ENCODE measurements at regions not wholly inside any gene's neighbourhood (a gene's known extent, or its start where the extent isn't known, plus 50 kb on each side); places are given as distances from the start of the nearest gene placed in this dataset.

DNA sequence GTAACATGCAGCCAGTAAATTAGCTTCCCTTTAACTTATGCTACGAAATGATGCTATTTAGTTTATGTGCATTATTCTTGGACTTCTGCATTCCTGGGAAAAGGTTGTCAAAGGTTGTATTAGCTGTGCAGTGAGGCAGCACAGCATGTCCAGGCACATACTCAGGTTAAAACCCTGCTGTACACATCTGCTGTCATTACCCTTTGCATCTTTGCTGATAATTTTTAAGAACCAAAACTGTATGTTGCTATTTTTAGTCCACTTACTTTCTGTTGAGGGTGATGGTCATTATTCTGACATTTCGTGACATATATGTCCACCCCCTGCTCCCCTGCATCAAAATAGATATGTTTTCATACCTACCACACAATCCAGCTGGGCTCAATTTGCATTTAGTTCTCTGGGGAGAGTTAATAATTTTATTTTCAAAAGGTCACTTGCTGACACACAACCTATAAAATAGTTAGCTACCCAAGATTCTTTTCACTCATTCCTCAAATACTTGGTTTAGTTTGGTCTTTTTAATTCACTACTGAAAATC lies 142.5 kb upstream of the SPACA1 start:
- DNase-seq = no peak

DNA sequence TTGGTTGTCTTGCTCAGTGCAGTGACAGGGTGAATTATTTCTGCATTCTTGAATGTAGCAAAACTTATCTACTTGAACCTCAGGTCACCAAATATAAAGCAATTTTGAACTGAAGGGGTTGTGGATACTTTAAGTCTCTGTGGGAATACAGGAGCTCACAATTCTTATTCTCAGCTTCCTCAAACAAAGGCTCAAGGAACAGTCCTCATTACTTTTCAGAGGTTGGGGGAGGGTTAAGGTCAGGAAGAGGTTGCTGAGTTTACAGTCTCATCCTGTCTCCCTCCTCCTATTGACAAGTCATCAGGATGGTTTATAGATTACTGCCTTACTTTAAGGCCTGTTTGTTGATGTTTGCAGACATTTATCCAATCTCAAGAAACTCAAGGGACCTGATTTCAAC lies 143.6 kb upstream of the SPACA1 start:
- peak; percentile 35 for DNase-seq

DNA sequence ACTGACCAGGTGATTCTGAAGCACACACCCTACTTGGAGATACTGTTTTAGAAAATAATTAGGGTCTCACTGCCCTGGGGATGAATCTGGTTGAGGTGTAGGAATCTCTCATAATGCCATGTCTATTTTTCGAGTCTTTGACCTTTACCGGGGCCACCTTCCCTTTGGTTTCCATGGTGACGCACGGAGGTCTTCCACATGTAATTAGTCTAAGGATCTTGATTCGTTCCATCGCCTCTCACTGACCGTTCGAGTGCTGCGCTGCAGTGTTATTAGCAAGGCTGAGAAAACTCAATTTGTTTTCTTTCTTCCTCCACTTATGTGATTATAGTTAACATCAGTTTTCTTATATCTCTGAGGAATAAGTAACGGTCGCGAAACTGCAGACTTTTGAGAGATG lies 144.3 kb upstream of the SPACA1 start:
- peak; percentile 33 for DNase-seq

DNA sequence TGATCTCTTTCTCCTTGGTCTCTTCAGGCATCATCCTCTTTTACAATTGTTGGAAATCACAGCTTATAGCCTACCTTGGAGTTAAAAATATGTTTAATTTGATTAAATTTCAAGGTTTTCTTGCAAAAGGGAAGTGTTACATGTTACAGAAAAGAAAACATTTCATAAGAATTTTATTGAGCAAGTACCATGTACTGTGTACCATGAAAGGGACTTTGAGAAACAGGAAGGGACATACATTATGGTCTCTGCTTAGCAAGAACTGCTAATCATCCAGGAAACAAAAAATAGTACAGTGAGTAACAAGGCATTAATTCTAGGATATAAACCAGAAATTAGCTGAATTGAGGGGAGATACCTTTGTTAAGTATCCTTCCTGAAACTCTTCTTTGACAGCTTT lies 145.3 kb upstream of the SPACA1 start:
- DNase-seq = no peak

DNA sequence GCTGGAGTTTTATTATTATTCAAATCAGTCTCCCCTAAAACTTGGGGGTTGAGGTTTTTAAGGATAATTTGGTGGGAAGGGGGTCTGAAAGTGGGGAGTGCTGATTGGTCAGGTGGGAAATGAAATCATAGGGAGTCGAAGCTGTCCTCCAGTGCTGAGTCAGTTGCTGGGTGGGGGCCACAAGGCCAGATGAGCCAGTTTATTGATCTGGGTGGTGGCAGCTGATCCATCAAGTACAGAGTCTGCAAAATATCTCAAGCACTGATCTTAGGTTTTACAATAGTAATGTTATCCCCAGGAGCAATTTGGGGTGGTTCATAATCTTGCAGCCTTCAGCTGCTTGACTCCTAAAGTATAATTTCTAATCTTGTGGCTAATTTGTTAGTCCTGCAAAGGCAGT lies 146.0 kb upstream of the SPACA1 start:
- no peak for DNase-seq

DNA sequence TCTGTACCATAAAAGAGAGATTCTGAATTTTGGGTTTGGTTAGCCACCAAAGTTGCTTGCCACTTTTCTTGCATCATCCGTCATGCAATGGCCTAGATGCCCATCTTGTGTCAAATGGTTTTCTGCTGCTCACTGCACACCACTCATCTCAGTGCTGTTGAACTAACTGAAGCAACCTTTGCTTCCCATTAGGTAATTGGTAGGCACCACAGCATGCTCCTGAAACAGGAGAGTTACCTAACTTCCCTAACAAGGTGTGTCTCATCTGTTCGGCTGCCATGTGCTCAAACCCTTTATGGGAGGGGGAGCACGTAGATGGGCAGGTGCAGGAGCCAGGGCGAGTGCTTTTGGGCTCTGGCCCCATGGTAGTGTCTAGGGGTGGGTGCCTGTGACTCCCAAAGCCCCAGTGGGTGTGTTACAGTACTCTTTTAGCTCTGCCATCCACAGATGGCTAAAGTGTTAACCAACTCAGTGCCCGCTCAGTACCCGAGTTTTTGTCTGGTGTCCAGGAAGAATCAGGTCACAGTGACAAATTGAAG lies 147.4 kb upstream of the SPACA1 start:
- DNase-seq = no peak

DNA sequence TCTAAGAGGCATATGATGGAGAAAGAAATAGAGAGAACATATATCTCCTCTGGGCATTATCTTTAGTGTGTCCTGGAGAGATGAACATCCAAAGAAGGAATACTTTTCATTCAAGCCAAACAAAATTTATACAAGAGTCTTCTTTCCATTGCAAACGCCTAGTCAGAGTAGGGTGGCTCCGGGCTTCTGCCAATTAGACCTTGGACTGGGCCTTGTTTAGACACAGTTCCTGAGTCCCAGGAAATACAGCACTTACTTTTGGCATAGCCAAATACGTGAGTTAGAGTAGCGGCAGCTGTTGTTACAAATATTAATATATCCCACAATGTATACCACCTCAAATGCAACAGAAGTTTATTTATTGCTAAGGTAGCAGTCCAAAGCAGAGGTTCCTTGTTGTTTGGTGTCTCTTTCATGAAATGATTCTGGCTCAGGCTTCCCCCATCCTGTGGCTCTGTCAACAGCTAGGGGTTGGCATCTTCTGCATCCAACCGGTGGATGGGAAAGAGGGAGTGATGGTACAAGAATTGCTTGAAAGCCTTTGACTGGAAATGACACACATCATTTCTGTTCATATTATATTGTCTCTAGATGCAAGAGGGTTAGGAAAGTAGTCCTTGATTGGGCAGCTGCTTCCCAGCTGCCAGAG lies 148.0 kb upstream of the SPACA1 start:
- no peak for DNase-seq

DNA sequence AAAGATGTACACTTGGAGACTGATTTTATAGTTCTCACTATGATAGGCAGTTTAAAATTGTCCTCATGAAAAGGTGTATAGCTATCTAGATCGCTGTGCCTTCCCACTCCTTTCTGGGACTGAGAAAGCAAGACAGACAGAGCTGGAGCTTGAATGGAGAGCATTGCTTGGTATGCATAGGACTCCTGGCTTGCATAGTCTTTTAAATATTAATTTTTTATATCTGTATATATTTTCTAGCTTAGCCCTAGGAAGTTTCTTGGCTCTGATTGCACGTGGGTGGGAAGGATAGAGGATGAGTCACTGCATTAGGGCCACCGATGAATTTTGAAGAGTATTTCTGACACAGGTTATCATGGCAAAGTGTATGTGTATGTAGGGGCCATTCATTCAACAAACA lies 150.0 kb upstream of the SPACA1 start:
- no peak for DNase-seq

DNA sequence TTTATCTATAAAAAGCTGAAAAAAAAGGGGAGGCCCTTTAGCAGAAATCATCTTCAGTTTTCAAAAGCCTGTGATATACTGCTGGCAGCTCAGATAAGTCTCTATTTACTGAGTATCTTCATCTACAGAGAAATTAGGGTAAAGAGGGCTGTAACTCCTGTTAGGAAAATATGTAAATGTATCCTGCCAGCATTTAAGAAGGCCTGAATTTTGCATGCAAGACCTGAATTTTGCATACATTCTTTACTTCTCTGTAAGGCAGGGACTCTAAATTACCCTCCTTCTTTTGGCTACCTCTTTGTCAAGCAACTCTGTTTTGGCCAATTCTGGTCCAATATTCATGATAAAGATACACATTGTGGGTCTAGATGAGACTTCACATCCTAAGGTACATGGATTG lies 150.6 kb upstream of the SPACA1 start:
- no peak for DNase-seq

DNA sequence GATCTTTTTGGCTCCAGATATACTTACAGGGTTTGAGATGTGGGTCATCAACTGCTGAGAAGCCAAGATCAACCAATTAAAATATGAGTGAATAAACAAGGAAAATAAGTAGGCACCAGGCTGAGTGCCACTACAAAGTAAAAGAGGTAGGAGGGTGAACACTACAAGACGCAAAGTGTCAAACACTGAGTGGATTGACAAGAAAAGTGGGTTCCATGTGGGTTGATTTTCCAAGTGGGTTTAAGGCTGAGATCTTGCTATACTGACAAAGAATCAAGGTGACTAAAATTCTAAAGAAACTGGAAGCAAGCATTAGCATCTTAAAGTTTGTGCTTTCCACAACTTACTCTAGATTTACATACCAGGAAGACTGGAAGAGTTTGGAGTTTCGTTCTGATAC lies 160.4 kb upstream of the SPACA1 start:
- no peak for DNase-seq

DNA sequence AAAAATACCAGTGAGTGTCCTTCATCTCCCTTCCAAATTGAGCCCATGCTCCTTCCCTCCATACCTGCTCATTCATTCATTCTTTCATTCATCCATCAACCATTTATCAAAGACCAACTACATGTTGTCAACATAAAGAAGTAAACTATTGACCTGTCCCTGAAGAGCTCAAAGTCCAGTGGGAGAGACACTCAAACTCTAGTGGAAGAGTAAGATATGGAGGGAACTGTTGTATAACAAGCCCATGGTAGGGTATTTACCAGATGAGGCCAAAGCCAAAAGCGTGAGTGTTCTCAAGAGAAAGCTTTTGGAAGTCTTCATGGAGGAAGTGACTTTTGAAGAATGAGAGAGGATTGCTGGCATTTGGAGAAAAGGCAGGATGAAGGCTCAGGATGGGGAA lies 163.4 kb upstream of the SPACA1 start:
- DNase-seq = no peak

DNA sequence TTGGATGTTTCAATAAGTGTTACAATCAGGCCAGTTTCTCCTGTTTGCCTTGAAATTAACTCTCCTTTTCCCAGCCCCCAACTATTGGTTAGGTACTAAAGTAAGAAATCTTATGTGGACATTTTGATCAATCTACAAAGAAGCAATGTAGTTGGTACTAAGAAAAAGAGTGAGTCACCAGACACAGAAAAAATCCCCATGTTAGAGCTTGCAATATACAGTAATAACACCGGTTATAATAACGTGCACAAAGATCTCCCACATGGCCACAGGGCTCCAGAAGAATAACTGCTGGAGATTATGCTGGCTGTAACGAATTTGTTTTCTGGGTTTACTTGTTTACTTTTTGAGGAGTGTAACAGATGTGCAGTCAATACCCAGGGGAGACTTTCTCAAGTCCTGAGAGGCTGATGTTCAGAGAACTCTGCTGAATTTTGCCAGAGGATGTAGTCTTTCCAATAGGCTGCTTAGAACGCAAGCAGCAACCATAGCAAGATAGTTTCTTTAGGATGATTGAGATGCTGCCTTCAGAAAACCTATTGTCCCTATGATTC lies 166.2 kb upstream of the SPACA1 start:
- DNase-seq = no peak

DNA sequence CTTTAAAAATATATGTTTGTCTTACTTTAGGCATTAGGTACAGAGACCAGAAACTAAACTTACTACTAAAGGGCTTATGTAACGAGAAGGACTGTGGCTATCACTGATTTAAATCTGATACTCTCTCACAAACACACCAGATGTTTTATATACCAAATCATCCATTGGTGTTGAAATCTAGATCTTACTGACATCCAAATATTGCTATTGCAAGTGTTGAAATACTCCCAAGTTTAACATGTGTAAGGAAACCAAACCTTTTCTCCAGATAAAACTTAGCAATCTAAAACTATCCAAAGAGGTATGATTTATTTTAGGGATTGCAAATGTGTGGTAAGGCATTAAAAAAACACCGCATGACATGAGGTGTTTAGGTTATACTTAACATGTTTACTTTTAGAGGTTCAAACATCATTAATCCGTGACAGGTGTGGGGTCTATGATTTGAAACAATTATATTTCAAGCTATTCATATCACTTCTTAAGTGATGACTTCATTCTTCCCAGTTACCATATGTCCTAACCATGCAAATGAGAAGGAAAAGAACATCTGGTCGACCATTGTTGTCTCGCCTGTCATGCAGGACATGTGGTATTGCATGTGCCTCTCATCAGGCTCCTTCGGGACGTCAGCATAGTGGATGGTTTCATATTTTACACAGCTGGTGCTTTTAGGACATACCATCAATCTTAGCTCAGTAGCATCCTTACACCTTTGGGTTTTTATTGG lies 168.3 kb upstream of the SPACA1 start:
- no peak for DNase-seq

DNA sequence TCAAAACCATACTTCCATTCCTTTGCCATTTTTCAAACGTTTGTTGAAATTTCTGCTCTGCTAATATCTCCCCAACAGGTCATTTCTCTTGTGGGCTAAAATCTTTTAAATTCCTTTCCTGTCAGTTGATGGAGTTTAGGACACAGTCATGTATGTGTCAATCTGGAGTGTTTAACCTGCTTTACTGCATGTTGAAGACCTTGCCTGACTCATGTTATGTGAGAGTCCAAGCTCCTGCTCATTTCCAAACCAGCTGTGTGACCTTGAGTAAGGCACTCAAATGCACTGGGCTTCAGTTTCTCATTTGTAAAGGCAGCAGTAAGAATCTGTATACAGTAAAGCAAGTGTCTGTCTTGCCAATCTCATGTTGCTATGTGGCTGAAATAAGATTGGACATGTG lies 171.9 kb upstream of the SPACA1 start:
- DNase-seq = no peak

DNA sequence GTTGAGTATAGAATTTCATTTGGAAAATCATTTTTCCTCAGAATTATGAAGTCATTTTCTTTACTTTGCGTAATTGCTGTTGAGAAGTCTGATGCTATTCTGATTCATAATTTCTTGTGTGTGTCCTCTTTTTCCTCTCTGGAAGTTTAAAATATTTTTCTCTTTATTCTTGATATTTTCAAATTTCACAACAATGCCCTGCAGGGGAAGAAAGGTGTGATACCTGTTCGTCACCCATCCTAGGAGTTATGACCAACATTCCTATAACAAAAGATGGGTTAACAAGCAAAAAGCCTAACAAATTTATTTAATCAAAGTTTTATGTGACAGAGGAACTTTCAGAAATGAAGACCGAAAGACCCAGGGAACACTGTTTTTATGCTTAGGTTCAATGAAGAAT lies 171.5 kb upstream of the AKIRIN2 start:
- DNase-seq = no peak

DNA sequence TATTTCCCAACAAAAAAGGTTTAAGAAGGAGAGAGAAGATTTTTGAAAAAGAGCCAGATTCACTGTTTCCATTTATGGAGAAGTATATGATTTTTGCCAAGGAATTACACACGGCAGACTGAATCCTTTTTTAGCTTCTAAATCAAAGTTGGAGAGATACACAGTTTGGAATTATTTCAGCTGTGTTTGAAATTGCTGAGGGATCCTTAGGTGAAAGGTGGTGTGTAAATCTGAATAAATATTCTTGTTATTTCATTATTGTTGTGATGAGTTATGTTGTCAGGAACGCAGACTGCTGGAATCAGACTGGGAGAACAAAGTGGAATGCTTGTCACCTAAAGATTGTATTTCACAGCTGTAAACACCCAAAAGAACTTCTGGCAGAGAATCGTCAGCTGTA lies 168.5 kb upstream of the AKIRIN2 start:
- no peak for DNase-seq

DNA sequence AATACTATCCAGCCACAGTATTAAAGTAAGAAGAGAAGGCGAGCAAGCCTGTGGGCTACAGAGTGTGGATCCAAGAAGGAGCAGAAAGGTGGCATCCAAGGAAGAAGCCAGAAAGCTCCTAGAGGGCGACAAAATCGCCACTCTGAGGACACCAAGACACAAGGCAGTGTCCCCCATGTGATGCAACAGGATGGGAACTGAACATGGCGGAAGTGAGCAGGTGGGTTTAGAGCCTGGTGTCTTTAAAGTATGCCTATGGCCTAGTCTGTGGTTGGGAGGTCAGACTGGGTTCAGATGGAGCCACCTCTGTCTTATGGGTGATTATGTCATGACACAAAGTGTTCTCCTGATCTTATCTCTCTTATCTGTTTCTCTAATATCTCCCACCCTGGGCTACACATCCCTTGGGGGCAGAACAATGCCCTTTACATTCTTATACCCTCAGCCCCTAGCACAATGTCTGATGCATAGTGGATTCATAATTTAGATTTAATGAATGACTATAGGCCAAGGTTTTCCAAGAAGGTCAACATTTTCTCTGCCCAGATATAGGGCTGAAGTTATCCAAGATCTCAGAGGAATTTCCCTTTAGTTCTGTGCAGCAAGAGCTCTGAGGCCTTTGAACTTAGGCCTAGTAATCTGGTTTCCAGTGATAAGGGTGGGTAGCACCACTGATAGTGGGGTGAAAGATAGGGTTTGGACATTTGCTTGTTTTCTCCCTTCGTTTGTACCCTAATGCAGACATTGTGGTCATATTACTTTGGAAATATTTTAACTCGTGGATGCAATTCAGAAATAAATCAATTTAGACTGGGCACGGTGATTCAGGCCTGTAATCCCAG lies 167.3 kb upstream of the AKIRIN2 start:
- DNase-seq = no peak

DNA sequence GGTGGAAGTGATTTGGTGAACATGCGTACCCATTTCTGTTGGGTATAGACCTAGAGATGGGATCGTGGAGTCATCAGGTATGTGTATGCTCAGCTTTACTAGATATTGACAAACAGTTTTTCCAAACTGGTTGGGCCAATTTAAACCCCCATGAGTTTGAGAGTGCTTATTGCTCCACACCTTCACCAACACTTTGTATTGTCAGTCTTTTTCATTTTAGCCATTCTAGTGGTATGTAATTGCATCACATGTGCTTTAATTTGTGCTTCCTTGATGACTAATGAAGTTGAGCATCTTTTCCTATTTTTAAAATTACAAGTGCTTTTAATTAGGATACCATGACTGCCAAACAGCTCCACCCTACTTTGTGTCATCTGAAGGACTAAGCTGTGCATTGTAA lies 158.9 kb upstream of the AKIRIN2 start:
- no peak for DNase-seq

DNA sequence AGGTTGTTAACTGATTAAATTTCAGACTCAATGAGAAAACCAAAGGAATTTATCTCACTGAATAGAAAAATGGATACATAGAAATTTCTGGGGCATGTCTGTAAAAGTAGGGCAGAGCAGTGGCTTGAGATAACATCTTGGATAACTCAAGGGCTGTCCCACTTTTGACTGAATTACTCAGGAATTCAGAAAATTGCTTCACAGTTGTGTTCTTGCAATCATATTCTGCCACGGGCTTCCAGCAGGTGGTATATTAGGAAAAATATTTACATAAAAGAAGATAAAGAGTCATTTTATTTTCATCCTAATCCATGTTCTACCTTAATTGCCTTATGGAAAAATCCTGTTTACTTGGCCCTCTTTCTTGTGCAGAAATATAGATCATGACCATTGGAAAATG lies 156.4 kb upstream of the AKIRIN2 start:
- DNase-seq = no peak

DNA sequence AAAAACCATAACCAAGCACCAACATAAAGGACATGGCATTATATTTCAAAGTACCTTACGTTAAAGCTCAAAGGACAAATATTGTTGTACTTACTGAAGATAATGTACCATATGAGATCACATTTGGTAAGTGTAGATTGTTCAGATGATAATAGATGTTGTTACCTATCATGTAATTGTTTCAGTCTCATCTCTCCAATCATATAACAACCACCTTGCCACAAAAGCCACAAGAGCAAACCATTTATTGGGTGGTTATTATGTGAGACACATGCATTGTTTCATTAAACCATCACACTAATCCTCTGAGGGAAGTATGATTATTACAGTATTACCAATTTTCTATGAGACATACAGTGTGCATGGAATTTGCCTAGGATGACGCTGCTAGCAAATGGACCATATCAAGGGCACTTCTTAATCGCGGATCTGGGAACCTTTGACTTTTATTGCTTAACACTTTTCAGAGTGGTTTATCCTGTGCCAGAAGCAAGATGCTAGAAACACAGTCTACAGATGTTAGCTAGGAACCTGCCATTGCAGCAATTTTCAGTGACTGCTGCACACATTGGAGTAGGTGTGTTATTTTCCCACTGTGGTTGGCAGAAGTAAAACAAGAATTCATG lies 149.8 kb upstream of the AKIRIN2 start:
- DNase-seq = no peak

DNA sequence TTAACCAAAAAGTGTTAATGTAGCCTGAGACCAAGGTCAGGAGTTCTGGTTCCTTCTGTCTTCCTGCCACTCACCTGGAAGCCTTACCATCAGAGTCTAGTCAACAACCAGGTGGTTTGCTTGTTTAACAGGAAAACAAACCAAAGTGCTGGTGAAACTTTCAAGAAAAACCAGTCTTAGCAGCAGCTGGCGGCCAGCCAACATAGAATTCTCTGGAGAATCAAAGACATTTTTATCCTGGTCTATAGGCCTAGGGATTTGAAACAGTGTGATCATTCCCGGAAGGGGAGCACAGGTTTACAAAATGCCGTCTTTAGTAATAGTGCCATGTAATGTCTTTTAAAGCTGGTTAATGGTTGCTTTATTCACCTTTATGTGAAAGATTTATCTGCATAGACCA lies 146.6 kb upstream of the AKIRIN2 start:
- no peak for DNase-seq

DNA sequence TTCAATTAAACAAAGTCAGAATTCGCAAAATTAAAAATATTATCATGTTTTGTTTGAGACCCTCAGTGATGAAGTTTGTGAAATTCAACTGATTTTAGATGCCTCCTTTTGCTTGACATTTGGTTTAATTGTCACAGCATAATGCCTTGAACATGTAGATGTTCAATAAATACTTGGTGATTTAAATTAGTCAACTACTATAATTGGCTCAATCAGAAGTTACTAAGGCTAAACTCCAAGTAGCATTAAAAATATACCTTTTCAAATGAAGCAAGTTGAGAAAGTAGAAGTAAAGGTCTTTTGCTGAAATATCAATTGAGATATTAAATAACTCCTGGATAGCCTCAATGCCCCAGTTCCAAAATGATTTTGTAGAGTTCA lies 145.8 kb upstream of the AKIRIN2 start:
- no peak for DNase-seq

All from retina (tissue), 1 donor.